GM19351 (cell line): ENCODE measurements at regions not wholly inside any gene's neighbourhood (a gene's known extent, or its start where the extent isn't known, plus 50 kb on each side); places are given as distances from the start of the nearest gene placed in this dataset.

ENCODE experiments used
- ATAC-seq: cut with Tn5 transposase; IDR thresholded peaks from one replicate; pipeline ENCODE4 v1.9.1; 2021; ENCODE audit warnings: mild to moderate bottlenecking, moderate library complexity; ENCODE audit not compliant: unreplicated experiment

DNA sequence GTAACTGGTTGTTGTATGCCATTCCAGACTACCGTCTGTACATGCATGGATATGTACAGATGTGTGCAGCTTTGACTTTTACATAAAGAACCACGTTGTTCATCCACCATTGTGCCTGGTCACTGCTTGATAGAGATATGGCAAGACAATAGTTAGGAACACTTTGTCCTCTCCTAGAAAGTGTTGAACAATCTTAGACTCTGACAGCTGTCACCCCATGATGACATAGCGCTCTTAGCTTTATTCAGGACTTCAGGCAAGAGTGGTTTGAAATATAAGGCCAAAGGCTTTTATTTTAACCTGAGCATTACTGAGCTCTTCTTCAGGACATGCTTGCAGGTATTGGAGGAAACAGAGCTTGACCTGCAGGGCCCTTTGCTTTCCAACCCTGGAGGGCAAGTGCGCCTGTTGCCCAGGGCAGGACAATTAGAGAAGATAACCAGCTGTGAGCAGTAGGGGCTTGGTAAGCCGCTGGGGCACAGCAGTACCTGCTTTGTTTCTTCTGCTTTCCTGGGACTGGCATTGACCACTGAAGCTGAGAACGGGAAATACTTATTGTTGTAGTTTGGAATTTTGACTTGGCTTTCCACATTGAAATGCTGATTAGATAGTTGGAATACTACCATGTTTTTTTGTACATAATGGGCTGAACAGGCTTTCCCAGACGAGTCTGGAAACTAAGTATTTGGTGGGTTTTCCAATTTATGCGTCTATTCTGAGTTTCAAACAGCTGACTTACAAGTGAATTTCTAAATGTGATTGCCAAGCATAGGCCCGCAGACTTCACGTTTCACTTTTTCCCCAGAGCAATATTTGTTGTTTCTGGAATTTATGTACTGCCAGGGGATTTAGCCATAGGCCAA is 51.1 kb downstream of the GARRE1 start:
- no peak for ATAC-seq

DNA sequence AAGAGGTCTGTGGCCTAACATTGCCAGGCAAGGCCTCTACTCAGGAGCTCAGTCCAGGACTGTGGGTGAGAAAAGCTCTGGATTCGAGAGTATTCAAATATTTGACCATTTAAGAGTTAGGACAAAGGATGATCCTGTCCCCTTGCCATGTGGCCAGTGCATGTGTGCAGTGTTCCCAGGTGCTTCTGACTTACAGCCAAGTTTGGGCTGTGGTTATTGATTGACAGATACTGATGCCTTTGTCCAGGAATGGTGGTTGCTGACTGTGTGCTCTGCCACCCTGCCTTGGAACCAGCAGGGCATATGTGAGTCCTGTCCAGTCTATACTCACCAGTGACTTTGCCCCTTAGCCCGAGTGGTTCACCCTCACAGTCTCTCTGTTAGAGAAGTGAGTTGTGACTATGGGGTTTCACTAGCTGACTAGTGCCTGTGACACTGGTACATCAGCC is 51.9 kb downstream of the GARRE1 start:
- no peak for ATAC-seq

DNA sequence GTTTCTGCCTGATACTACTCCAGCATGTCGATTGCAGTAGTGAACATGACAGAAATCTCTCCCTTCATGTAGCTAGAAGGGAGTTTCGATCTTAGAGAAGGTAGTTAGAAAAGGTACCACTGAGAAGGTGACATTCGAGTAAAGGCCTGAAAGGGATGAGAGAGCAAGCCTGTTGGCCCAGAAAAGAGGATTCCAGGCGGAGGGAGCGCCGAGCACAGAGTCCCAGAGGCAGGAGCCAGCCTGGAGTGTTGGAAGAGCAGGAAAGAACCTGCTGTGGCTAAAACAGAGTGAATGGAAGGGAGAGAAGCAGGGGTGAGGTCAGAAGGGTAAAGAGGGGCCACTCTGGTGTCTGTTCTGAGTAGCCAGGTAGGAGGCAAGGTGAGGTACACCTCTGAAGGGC is 52.5 kb downstream of the GARRE1 start:
- ATAC-seq = no peak

DNA sequence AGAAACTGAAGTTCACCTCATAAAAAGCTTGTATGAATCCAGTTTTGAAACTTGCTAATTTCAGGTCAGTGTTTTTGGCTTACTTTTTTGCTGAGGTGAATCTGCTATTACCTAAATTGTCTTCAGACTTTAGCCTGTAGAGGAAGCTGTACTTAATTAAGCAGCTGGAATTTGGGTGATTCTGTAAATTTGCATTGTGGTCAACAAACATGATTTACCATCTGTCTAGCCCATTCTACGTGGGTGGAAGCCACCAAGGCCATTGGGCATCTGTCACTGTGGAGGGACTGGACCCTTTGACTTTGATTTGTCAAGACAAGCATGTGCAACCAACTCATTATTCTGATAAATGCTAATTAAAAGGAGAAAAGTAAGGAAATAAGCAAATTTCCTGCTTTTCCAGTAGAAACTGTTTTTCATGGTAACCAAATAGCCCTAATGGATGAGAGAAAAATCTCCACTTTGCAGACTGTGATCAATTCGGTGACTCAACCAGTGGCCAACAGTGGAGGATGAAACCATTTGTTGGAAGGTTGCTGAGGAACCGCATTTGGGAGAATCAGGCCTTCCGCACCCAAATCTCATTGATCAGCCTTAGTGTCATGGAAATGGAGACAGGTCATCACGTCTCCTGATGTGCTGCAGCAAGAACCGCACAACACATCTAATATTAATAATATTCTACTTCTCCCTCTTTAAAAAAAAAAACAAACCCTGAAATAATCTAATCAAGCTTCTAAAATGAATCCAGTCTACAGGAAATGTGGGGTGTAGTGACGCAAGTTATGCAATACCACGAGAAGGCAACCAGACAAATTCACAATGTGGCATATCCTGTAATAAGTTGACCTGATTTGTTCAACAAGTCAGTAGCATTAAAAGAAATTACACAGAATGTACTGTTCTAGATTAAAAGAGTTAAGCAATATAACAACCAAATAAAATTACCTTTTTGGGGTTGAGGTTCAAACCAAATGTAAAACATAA is 54.3 kb downstream of the GARRE1 start:
- no peak for ATAC-seq

DNA sequence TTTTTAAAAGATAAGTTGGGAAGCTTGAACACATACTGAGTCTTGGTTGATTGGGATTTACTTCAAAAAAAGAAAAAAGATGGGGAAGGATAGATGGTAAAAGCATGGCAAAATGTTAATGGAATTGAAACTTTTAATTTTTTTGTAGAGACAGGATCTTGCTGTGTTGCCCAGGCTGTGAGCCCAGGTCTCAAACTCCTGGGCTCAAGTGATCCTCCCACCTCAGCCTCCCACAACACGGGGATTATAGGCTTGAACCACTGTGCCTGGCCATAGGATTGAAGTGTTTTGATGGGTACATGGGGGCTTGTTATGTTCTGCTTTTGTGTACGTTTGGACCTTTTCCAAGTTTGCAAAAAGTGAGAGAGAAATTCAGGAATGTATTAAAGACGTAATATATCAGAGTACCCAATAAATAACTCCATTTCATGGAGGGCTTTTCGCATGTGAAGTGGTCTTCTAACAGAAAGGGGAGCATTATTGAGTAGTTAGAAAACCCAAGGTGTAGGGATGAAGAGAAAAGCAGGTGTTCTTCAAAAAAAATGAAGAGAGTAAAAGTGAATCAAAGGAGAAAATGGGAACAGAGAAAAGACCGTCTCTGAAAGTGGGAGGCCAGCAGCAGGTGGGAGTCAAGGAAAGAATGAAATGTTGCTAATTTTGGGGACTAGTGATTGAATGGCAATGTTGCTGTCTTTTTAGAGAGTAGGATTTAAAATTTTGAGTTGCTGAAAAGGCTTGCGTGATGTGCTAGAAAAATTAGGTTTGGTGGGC is 55.2 kb downstream of the GARRE1 start:
- ATAC-seq = no peak

DNA sequence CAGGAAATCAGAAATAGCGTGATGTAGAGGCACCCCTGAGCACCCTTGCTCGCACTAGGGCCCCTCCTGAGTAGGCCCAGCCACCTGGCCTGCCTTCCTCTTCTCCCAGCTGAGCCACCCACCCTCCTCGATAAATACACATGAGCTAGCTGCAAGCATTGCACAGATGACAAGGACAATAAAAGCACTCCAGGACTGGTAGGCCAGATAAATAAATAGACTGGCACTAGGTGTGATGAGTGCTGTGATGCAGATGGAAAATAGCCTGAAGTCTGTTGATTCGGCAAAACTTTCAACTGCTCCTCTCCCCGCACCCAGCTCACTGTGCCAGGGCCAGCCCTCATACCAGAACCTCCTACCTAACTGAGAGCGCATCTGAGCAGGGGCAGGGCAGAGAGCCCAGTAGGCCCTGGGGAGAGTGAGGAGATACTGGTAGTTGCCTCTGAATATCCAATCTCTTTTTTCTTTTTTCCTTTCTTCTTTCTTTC is 54.5 kb upstream of the GPI start:
- ATAC-seq = no peak

DNA sequence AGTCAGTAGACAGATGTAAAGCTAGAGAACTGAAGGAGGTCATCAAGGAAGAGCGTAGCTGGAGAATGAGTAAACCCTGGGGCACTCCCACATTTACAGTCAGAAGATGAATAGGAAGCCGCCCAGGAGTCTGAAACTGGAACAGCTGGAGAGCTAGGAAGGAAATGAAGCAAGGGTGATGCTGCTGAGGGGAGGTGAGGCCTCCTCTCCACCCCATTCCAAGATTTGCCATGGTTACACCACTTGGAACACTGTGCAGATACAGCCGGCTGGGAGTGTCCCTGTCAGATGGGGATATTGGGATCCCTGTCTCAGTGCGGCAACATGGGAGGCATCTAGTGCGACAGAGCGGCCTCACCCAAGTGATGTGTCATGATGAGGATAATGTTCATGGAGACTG is 51.8 kb upstream of the GPI start:
- no peak for ATAC-seq

DNA sequence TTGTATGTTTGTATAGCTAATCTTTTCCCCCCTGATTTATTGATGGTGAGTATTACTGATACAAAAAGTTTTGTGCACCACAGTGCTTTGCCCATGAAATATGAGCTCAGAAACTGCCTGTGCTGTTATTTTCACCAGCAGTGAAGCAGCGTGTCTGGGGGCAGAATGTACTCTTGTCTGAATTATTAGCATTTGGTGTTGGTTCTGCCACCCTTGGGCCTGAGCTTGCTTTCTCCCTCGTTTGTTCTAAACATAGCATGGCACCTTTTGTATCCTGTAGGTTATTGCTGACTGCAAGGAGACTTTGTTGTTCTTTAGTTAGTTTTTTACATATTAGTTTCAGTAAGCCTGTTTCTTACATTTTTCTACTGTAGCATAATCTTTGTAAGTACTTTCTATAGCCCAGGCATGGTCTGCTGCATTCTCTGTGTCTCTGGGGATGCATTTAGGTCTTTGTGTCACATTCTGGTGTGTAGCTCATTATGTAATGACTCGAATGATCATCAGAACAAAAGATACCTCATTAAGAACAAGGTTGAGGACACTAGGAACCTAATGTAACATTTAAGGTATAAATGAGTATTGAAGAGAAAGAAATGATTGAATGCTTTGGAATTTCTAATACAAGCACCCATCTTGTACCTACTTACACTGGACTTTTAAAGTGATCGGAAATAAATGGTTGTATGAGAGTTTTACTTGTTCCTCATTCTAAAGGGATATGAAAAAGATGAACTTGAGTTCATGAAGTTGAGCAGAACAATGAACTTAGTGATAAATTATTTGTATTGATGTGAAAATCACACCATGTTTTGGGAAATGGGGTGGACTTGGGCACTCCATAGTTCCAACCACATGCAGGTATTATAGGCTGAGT is 50.3 kb upstream of the GPI start:
- peak; percentile 71 for ATAC-seq
